ENCODE measurements at regions not wholly inside any gene's neighbourhood (a gene's known extent, or its start where the extent isn't known, plus 50 kb on each side); places are given as distances from the start of the nearest gene placed in this dataset.

DNA sequence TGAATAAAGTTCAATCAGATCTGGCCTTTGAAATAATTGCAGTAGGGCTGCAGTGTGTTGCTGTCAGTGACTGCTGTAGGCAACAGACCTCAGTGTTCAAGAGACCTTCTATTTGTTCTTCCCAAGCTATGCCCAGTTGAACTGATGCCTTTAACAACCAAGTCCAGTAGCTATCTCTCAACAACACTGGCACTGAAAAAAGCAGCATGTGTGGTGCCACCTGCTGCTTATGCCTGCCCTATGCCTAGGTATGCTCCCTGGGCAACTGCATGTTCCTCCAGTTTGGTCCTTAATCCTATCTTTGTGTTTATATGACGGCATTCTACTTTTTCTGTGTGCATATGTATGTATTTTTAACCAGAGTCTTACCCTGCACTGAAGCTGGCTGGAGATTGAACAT, 523.9 kb upstream of the MEX3C start:
- peak in 1 of 51 donors; percentile 2 for DNase-seq

DNA sequence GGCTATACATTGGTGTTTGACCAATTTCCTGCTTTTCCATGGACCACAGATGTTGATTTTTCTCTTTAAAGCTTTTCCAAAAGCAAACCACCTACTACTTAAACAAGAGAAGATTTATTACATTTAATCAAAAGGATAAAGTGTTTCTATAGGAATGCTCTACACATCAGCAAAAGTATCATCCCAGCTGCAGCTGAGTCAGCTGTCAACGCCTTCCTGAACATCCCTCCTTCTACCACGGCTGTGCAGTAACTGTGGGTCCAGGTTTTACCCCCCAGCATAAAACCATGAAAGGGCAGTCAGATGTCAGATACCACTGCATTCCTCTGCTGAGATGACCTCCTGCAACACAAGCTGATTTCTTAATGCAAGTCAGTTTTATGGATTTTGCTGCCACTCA, 524.5 kb upstream of the MEX3C start:
- no peak for DNase-seq

DNA sequence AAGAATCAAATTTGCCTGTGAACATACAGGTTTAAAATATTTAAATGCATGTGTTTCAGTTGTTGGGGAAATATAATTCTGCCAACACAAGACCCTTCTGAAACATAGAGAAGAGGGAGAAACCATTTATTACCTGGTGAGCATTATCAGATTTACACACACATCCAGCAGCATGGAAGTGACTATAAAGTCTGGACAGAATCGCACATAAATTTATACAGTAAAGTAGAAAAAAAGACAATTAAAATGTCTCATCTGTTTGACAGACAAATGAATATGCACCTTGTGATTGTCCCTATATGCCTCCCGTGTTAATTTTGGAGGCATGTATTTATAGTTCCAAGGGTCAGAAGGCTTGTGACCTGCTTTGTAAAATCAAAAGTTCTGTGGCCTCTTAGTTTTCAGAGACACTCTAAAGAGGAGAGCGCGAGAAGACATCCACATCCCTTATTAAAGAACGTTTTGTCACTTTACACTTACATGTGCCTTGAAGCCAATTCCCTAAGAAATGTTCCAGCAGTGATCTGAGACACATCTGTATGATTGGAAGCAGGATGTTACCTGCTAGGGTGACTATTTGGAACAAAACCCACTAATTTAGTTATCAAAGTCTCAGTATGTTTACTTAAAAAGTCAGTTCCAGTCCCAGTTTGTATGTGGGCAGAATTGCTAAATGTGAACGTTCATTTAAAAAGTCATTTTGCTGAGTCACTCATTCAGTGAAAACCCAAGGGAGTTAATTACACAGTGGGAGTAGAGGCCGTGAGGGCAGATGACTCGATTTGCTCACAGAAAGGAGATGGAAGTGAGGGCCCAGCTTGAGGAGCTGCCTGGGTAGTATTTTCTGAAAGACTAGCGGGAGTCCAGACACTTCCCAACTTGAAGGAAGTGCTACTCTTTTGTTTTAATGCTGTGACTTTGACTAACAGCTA, 527.6 kb upstream of the MEX3C start:
- peak in 1 of 51 donors; percentile 1 for DNase-seq

DNA sequence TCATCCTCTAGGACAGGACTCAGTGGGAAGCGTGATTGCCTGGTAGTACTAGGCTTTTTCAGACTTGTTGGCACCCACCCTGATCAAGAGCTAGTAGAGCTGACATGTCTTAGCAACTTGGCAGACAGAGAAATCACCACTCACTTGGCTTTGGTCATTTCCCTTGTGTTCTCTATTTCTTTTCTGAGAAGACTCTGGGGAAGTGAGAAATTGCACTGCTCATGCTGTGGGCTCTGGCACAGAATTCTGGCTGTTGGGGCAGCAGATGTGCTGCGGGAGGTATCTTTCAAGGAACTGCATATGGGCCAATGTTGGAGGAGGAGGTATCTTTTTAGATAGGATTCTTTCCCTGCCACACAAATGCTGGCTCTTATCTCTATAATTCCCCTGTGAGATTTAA, 529.1 kb upstream of the MEX3C start:
- peak in 2 of 51 donors; percentile 3 to 11 for DNase-seq

DNA sequence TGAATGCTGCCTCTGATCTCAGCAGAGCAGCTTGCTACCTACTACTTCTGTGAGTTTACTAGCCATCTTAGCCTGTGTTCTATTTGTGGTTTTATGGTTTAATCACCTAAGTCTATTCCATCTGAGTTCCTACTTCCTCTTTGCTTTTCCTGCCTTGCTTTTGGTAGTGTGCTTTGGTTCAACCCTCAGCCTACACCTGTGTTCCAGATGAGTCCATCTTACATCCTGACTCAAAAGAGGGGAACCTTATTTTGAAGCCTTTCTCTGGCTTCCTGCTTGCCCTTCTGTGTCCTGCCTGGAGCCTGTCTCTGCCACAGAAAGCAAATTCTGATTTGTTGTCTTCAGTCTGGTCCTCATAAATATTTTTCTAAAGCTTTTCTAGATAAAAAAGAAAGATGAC, 530.3 kb upstream of the MEX3C start:
- no peak for DNase-seq

DNA sequence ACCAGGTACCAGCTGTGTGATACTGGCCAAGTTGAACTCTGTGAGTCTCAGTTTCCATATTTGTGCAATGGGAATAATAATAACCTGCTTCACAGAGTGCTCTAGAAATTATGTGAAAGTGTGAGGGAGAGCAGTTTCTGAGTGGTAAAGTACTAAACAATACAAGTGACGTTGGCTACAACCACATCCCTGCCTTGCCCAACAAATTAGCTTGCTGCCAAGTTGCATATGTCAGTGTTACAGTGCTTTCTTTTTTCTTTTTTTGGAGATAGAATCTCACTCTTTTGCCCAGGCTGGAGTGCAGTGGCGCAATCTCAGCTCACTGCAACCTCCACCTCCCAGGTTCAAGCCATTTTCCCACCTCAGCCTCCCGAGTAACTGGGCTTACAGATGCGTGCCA, 533.6 kb upstream of the MEX3C start:
- no peak for DNase-seq

DNA sequence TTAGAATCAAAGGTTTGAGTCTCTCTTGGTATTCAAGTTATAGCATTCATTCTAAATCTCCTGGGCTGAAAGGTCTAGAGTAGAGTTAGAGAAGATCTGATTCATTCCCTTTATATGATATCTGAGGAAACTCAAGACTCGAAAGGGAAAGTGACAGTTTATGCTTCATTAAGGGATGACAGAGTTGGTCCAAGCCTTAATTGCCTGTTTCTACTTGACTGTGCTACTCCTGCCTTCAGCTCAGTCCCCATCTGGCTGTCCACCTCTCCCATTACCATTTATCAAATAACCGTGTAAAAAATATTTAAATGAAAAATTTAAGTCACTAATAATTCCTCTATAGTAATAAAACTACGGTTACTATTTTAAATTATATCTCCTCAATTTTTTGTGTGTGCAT, 537.1 kb upstream of the MEX3C start:
- no peak for DNase-seq

DNA sequence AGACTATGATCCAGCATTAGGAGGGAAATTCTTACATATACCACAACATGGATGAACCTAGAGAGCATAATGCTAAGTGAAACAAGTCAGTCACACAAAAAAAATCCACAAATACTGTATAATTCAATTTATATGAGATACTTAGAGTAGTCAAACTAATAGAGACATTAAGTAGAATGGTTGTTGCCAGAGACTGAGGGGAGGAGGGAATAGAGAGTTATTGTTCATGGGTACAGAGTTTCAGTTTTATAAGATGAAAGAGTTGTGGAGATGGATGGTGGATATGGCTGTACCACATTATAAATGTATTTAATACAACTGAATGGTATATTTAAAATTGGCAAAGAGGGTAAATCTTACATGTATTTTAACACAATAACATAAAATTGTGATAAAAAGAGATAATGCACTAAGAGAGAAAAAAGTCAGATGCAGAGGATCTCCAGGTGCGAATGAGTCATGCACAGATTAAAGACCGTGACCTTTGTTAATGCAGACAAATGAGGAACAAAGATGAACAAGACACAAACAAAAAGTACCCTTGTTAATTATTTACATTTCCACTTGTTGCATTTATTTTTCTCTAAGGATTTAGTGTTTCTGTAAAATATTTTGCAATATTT, 541.7 kb upstream of the MEX3C start:
- no peak for DNase-seq

DNA sequence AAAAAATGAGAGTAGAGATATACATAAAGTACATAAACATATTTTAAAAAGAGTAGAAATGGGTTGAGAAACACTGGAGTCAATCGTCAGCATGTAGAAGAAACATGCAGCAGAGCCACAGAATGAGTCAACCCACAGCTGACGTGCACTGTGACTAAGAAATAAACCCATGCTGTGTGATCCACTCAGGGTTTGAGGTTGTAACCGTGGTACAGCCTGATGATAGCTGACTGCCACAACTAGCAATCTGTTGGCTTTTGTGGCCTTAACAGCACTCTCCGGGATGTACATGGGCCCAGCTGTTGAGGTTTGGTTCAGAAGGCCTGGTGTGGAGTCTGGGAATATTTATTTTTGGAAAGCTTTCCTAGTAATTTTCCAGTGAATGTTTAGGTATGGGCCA, 554.4 kb upstream of the MEX3C start:
- DNase-seq, result no peak

DNA sequence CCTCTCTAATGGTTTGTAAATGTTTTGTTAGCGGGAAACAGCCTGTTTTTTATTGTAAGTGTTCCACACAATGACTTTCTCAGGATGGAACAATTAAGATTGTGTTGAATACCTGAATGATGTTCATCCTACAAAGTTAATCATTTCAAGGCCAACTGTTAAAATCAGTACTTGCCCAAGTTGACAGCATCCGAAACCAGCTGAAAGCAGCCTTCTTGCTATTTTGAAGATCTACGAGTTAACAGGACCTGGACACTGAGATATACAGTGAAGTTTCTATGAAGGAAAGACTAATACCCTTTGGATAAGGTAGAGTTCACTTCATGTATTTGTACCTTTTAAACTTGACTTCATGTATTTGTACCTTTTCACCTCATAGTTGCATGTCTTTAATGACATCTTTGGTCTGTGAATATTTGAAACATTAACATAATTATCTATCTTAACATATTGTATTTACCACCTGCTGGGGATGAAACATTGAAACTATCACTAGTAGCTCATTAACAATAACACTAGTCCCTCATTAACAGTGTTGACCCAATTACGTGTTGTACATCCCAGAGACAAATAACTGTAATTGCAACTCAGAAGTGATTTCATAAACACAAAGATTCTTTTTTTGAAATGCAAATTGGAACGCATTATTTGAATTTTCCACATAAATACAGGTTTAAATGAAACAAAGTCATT, 556.0 kb upstream of the MEX3C start:
- DNase-seq, result no peak

DNA sequence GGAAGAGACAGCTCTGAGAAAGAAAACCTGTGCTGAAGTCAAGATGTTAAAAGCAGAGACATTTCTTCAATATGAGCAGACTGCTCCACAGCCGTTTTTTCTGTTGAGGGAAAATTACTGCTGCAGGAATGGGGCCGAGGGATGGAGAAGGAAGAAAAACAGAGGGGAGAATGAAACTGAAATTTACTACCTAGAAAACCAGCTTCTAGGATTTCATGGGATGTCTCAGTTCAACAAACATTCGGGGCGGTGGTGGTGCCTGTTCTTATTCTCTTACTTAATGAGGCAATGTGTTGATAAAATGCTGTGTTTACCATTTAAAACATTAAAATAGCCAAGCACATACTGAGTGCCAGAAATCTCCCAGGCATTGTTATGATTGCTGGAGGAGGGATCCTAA, 557.1 kb upstream of the MEX3C start:
- DNase-seq, result no peak

DNA sequence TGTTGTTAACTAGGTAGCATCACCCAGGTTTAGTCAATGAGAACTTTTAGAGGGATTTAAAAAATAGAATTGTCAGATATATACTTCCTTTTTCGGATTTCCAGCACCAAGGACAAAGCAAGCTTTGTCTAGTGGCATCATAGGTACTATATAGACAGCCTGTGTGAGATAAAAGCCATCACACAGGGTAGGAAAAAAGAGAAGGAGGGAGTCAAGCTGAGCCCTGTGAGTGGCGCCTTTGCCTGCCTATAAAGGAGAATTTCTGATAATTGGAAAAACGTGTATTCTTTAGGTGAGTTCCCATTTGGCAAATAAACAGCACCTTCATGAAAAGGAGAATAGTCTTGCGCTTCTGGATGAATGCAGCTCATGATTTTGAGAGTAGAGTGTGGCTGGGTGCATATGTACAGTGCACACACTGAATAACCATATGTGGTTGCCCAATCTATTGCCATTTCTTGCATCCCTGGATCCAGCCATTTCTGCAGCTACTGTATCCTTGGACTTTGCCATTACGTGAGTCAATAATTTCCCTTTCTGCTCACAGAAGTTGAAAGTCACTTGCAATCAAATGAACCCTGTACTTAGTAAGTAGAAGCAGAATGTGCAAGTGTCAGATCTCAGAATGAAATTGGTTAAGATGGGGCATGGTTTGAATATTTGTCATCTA, 559.9 kb upstream of the MEX3C start:
- no peak for DNase-seq

DNA sequence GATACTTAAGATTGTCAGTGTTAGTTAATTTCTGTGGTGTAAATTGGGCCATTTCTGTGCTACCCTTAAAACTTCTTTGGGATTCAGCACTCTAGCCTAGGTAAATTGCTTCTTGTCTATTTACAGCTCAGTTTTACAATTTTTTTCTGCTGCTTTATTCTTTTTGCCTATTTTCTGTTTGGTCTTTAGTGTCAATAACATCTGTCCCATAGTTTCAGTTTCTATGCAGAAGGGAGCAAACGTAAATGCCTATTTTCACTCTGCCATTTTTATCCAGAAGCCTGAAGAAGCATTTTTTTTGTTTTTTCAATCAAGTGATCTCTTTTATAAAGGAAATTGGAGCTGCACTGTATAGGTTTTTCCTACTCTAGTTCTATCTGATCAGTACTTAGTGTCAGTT, 564.9 kb upstream of the MEX3C start:
- DNase-seq, result no peak

DNA sequence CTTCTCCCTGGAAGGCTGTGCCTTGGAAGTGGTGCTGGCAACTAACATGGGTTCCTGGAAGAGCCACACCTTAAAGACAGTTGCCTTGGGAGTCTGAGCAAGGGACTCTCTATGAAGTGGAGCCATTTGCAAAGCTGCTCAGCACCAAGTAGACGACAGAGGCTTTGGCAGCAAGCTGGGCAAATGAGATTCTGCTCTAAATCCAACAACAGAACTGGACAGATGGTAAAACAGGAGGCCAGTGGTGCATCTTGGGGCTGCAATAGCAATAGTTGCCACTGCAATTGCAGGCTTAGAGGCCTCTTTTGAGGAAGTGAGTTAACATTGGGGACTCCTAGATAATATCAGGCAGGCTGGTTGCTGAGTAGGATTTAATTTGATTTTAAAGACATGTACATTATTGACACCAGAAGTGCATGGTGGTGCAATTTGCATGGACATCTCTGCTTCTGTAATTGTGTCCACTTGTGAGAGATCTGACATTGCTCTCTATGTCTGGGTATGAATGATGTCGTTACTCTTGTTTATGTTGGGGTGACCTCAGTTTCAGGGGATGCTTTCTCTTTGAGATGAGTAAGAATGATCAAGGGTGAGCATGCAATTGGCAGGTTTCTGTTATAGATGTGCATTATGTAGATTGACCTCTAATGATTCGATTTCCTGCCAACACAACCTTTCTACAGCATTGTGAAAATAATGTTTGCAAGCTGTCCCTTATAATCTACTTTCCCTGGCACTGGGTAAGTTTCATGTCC, 568.3 kb upstream of the MEX3C start:
- DNase-seq, result no peak

DNA sequence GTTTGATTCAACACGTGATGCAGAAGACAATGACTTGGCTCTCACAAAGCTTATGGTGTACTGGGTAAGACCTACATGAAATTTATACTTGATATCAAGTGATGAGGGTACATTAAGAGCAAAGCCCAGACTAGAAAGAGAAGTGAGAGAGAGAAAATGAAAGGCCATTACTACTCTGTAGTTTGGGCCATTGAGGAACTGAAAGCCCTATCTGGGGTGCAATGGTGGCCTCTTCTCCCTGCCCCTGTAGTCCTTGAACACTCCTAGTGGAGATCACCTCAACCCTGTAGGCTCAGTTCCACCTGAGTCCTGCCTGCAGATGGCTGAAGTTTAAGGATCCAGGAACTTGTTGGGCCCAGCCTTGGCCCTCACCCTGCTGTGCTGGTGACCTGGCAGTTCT, 569.8 kb upstream of the MEX3C start:
- no peak for DNase-seq

DNA sequence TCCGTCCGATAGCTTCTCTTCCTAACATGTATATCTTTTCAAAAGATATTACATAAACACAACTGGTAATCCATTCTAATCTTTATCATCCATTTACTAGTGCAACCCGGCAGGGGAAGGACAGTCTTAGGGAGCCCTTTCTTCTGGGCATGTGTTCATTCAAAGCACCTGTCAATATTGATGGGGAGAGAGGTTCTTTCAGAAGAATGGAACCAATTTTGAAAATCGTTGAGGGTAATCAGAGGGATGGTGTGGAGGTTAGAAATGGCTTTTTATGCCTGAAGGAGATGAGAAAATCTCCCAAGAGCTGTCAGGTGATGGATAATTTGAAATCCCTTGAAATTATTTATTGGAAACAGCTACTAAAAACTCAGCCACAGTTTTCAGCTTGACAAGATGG, 561.9 kb upstream of the DCC start:
- no peak for DNase-seq

DNA sequence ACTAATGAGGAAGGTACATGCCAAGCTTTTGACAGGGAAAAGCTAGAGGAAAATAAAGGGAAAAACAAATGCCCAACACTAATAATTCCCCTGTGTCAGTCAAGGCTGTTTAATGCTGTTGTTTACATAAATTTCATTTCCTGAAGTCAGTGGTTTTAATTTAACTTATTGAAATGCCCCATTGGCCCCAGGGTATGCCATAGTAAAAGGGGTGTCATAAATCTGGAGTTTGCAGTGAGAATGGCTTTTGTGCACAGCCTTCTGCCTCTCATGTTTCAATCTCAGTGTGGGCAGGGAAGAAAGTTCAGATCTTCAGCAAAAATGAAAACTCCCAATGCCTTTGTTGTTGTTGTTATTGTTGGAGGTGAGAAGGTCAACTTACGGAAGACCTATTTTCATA, 550.1 kb upstream of the DCC start:
- DNase-seq, result no peak

DNA sequence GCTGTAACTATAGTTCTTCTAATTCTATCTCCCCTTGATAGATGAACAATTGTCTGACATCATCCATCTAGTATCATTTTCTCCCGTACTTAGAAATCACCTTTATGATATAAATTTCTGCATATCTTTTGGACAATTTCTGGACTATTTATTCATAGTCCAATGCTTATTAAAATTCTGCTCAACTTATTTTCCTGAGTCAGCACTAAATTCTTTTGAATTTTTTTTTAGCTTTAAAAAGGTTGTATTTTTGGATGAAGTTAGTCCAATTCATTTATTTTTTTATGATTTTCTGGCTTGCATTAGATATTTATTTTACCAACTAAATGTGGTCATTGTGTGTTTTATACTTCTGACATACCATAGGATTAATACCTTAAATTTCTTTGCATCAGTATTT, 538.5 kb upstream of the DCC start:
- DNase-seq, result no peak

DNA sequence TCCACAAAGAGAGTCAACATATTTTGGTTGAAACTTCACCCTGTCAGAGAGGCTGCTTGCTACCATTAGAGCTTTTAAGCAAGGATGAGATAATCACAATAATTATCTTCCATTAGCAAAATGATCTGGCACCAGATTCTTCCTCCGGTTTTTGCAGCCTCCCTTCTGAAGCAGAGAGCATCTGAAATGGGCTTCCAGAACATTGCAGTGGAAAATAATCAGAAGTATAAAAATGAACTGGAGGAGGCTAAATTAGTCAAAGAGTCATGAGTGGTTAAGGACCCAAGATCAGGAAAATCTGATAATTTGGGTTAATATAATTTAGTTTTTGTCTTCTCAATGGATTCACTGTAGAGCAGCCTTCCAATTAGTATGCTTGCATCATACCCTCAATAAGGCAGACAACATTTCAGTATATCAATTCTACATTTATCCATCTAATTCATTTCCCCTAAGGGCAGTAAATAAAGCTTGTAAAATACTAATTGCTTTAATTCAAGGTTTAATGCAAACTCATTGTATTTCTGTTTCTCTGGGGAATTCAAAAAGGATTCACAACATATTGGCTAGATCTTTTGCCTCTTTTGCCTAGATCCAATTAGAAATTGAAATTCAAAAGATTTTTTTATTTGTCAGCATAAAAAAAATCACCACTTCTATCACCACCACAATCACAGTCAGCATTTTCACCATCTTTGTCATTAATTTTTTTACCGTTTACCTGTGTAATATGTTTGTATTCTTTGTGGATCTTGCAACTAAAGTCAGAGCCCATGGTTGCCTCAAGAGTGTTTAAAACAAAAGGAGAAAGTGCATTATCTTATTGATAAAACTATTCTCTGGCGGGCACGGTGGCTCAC, 537.2 kb upstream of the DCC start:
- peak in 1 of 51 donors; percentile 23 for DNase-seq

DNA sequence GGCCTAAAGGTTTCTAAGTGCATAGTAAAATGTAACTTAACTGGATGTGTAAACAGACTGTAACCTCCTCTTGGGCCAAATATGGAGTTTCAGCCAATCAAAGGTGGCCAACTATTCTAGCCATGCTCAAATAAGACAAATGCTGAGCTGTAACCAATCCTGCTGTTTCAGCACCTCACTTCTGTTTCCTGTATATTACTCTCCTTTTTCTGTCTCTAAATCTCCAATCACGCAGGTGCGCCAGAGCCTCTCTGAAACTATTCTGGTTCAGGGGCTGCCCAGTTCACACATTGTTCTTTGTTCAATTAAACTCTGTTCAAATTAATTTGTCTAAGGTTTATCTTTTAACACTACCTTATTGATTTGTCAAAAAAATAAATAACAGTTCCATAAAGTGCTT, 532.7 kb upstream of the DCC start:
- DNase-seq, result no peak

All from hypothalamus (tissue), 51 donors.